Stimulated activated CD4-positive, alpha-beta T cell treated with anti-CD3 and anti-CD28 coated beads, Interleukin-1b, Interleukin-23, amount 100 ng/mL, for 24 hours (primary cell): ENCODE measurements at regions not wholly inside any gene's neighbourhood (a gene's known extent, or its start where the extent isn't known, plus 50 kb on each side); places are given as distances from the start of the nearest gene placed in this dataset.
"Not testable (repeated sequence)": the region's sequence is repeated elsewhere in the genome, so short reads cannot be mapped to it uniquely, and the experiment has no call there.

Source experiments
- DNase-seq, 4 experiments: peaks; one replicate each; pipeline ENCODE4 v3.0.0-alpha.2; 2020; ENCODE audit warnings: low read depth in 4 of 4, low spot score in 1 of 4

GRCh38 chr17:52636443-52636842, 477.9 kb upstream of the CA10 start:
- no peak for DNase-seq

- DNase-seq, result no peak
Measured at GRCh38 chr17:52606590-52606989, 448.1 kb upstream of the CA10 start.

GRCh38 chr17:52606098-52606497, 447.6 kb upstream of the CA10 start:
- DNase-seq, result no peak

GRCh38 chr17:52604105-52604504, 445.6 kb upstream of the CA10 start:
- no peak for DNase-seq

DNA sequence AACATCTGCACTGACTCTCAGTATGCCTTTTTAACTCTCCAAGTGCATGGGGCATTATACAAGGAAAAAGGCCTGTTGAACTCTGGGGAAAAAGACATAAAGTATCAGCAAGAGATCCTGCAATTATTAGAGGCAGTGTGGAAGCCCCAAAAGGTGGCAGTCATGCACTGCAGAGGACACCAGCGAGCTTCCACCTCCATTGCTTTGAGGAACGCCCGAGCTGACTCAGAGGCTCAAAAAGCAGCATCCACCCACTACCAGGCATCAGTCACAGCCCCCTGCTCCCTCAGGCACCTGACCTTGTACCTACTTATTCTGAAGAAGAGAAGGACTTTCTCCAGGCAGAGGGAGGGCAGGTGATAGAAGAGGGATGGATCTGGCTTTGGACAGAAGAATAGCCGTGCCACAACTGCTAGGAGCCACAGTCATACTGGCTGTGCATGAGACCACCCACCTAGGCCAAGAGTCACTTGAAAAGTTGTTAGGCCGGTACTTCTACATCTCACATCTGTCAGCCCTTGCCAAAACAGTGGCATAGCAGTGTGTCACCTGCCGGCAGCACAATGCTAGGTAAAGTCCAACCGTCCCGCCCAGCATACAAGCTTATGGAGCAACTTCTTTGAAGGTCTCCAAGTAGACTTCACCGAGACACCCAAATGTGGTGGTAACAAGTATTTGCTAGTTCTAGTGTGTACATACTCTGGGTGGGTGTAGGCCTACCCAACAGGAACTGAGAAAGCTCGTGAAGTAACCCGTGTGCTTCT, 439.1 kb upstream of the CA10 start:
- not testable (repeated sequence) for DNase-seq

- DNase-seq, result no peak
Measured at GRCh38 chr17:52594516-52594915, 436.0 kb upstream of the CA10 start.

DNA sequence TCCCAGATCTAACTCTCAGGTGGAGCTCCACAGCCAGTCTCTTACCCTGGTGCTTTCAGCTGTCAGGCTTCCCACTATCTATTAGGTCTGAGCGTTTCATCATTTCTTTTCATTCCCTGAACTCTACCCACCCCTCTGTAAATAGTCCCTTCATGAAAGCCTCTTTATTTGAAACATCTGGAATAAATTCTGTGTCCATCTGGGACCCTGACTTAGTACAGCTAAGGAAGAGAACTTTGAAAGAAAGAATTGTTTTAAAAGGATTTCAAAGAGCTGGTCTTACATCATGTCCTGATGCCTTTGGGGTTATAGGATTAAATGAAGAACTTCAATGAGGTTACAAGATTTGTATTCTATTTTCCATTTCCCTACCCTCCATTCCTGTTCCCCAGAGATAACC, 388.5 kb upstream of the CA10 start:
- no peak for DNase-seq

- DNase-seq, result no peak
Measured at GRCh38 chr17:52546493-52546892, 388.0 kb upstream of the CA10 start.

GRCh38 chr17:52537421-52537820, 378.9 kb upstream of the CA10 start:
- no peak for DNase-seq

- no peak for DNase-seq
Measured at GRCh38 chr17:52536489-52536888, 378.0 kb upstream of the CA10 start.

GRCh38 chr17:52532373-52532772, 373.9 kb upstream of the CA10 start:
- DNase-seq, result no peak

- no peak for DNase-seq
Measured at GRCh38 chr17:52524096-52524637, 365.7 kb upstream of the CA10 start.

DNA sequence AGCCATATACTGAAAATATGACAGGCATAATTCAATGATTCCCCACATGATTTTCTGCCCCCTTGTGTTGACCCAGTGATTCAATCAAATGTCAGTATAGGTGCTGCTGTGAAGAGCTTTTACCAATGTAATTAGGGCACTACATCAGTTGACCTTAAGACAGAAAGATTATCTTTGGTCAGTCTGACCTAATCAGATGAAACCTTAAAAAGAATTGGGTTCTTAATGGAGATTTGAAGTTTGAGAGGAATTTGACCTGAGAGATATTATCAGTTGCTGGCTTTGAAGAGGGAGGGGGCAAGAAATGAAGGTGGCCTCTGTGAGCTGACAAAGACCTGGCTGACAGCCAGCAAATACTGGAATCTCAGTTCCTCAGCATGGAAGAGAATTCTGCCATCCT, 358.7 kb upstream of the CA10 start:
- DNase-seq, result no peak

DNA sequence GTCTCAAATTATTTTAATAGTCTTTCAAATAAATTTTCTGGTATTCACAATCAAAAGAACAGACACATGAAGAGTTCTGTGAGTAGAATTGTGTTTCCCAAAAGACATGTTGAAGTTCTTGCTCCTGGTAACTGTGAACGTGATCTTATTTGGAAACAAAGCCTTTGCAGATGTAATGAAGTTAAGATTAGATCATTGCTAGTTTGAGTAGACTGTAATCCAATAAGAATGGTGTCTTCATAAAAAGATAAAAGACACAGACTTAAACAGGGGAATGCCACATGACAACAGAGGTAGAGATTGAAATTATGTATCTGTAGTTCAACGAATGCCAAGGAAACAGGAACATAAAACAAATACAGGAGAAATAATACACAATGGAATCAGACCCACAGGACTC, 357.4 kb upstream of the CA10 start:
- DNase-seq, result no peak

- DNase-seq, result no peak
Measured at GRCh38 chr17:52505601-52506000, 347.1 kb upstream of the CA10 start.

- no peak for DNase-seq
Measured at GRCh38 chr17:52504081-52504480, 345.6 kb upstream of the CA10 start.

DNA sequence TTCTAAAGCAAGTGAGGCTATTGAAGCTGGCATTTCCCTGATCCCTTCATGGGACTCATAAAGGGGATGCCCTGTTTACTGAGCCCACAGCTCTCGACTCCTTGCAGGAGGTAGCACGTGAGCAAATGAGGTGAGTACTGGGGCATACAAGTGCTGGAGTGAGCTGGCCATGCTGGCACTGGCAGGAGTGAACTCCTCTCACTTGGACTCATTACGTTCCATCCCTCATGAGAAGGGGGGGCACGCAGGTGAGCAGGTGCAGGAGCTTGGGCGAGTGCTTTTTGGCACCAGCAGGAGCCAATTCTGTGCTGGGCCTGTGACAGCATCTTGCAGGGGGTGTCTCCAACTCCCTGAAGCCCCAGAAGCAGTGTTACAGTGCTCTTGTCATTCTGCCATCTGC, 337.1 kb upstream of the CA10 start:
- DNase-seq, result no peak

- DNase-seq, result no peak
Measured at GRCh38 chr17:52482271-52482670, 323.8 kb upstream of the CA10 start.

DNA sequence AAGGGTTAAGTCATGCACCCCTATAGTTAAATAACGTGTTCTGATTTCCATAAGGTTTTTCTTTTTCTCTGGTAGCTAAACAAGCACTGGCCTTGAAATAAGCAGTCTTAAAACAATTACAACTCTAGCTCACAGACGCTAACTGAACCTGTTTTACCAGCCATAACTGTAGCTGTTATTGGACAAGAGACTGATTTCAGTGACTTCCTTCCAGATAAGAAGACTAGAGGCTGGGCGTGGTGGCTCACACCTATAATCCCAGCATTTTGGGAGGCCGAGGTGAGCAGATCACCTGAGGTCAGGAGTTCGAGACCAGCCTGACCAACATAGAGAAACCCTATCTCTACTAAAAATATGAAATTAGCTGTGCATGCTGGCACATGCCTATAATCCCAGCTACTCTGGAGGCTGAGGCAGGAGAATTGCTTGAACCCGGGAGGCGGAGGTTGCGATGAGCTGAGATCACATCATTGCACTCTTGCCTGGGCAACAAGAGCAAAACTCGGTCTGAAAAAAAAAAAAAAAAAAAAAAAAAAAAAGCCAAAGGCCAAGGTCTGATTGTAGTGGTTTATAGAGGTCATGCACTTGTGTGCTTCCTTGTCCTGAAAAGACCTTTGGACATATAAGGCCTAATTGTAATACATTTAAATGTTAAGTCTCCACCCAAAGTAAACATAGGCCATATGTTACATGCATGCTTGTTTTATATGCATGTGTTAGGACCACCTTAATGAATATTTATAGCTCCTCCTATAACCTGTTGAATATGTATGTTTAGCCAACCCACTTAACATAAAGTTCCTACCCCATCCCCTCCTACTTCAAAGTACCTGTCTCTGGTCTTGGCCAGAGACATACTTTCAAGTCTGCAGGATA, 319.5 kb upstream of the CA10 start:
- DNase-seq, result no peak

- no peak for DNase-seq
Measured at GRCh38 chr17:52476638-52477313, 318.3 kb upstream of the CA10 start.

GRCh38 chr17:52470553-52470952, 312.0 kb upstream of the CA10 start:
- no peak for DNase-seq

DNA sequence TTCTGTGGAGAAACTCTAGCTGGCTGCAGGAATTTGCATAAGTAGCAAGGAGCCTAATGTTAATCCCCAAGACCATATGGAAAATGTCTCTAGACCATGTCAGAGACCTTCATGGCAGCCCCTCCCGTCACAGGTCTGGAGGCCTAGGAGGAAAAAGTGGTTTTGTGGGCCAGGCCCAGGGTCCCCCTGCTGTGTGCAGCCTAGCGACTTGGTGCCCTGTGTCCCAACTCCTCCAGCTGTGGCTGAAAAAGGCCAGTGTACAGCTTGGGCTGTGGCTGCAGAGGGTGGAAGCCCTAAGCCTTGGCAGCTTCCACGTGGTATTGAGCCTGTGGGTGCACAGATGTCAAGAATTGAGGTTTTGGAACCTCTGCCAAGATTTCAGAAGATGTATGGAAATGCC, 306.9 kb upstream of the CA10 start:
- DNase-seq, result no peak
